ENCODE measurements at regions not wholly inside any gene's neighbourhood (a gene's known extent, or its start where the extent isn't known, plus 50 kb on each side); places are given as distances from the start of the nearest gene placed in this dataset.

- TF ChIP-seq CTCF (IDR thresholded peaks at IDR 0.05) (no peak), EZH2 (IDR thresholded peaks at IDR 0.05) (no peak)
Observed at GRCh38 chr10:30186371-30186875, 127.0 kb upstream of the JCAD start.
